Parathyroid adenoma (tissue), 2 donors: ENCODE measurements at regions not wholly inside any gene's neighbourhood (a gene's known extent, or its start where the extent isn't known, plus 50 kb on each side); places are given as distances from the start of the nearest gene placed in this dataset.

Experiments
- H2AFZ ChIP-seq: fragments of 300-600 bp; sonication (generic); one replicate; pipeline ENCODE4 v1.7.0; 2017; ENCODE audit warnings: antibody characterized with exemption, mild to moderate bottlenecking
- H3K27ac ChIP-seq: fragments of 300-600 bp; sonication (generic); one replicate; pipeline ENCODE4 v1.7.0; 2017
- H3K27me3 ChIP-seq: fragments of 300-600 bp; sonication (generic); one replicate; pipeline ENCODE4 v1.7.0; 2017; ENCODE audit warnings: low read length; ENCODE audit not compliant: control insufficient read depth, insufficient read depth
- H3K36me3 ChIP-seq: fragments of 300-600 bp; sonication (generic); one replicate; pipeline ENCODE4 v1.7.0; 2017; ENCODE audit warnings: low read length; ENCODE audit not compliant: control insufficient read depth, insufficient read depth
- H3K4me1 ChIP-seq: fragments of 300-600 bp; sonication (generic); one replicate; pipeline ENCODE4 v1.7.0; 2017; ENCODE audit warnings: control low read depth
- H3K4me2 ChIP-seq: fragments of 300-600 bp; sonication (generic); one replicate; pipeline ENCODE4 v1.7.0; 2017; ENCODE audit warnings: low read length
- H3K4me3 ChIP-seq: fragments of 300-600 bp; sonication (generic); one replicate; pipeline ENCODE4 v1.7.0; 2017; ENCODE audit warnings: low read depth, low read length
- H3K79me2 ChIP-seq: fragments of 300-600 bp; sonication (generic); one replicate; pipeline ENCODE4 v1.7.0; 2017; ENCODE audit warnings: control low read depth
- H3K9ac ChIP-seq: fragments of 300-600 bp; sonication (generic); one replicate; pipeline ENCODE4 v1.7.0; 2017; ENCODE audit warnings: mild to moderate bottlenecking
- H3K9me3 ChIP-seq: fragments of 300-600 bp; sonication (generic); one replicate; pipeline ENCODE4 v1.7.0; 2017; ENCODE audit warnings: low read length; ENCODE audit not compliant: control insufficient read depth
- TF ChIP-seq, protein P1 (sequence below): fragments of 300-600 bp; sonication (generic); IDR thresholded peaks from one replicate; pipeline ENCODE4 v1.7.0; 2017; ENCODE audit warnings: antibody characterized with exemption, mild to moderate bottlenecking
- donor health status: primary hyperparathyroidism.

DNA sequence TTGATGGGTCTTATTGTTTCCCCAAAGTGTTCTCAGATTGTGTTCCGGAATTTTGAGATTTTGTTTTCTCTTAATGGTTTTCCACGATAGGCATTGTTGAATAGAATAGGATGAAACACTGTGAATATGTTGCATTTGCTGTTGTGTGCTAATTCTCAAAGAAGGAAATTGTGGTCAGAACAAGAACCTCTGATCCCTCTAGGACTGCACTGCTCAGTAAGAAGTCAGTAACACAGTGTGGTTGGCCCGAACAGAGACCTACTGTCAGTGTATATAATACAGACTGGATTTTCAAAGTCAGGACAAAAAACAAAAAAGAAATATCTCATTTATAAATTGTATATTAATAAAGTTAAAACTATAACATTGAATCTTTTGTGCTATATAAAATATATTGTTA is 494.8 kb downstream of the MAT2B start:
- no peaks in the 10 kb centered on the region for H3K9me3 ChIP-seq
- no peaks in the 10 kb centered on the region for H3K36me3 ChIP-seq
- H2AFZ ChIP-seq = no peak overlapping the region
- H3K9ac ChIP-seq = no peak overlapping the region
- no peaks in the 10 kb centered on the region for H3K27me3 ChIP-seq
- H3K4me3 ChIP-seq = no peak overlapping the region
- H3K4me1 ChIP-seq = no peaks in the 10 kb centered on the region
- TF ChIP-seq, protein P1, sequence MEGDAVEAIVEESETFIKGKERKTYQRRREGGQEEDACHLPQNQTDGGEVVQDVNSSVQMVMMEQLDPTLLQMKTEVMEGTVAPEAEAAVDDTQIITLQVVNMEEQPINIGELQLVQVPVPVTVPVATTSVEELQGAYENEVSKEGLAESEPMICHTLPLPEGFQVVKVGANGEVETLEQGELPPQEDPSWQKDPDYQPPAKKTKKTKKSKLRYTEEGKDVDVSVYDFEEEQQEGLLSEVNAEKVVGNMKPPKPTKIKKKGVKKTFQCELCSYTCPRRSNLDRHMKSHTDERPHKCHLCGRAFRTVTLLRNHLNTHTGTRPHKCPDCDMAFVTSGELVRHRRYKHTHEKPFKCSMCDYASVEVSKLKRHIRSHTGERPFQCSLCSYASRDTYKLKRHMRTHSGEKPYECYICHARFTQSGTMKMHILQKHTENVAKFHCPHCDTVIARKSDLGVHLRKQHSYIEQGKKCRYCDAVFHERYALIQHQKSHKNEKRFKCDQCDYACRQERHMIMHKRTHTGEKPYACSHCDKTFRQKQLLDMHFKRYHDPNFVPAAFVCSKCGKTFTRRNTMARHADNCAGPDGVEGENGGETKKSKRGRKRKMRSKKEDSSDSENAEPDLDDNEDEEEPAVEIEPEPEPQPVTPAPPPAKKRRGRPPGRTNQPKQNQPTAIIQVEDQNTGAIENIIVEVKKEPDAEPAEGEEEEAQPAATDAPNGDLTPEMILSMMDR = no peak
- H3K79me2 ChIP-seq = no peaks in the 10 kb centered on the region
- H3K4me2 ChIP-seq = no peak overlapping the region
- H3K27ac ChIP-seq = no peak overlapping the region

DNA sequence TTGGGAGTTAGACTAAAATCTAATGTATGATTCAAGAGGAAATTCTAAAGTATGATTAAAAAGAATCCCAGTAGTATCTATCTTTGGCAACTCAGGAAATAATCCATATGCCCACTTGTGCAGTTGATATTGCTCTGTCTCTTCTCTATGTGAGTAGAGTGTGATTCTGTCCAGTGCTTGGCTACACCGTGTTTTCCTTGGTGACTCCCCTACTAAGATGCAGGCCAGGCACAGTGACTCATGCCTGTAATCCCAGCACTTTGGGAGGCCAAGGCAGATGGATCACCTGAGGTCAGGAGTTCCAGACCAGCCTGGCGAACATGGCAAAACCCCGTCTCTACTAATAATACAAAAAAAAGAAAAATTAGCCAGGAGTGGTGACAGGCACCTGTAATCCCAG is 495.4 kb downstream of the MAT2B start:
- H3K9me3 ChIP-seq = no peaks in the 10 kb centered on the region
- H3K36me3 ChIP-seq = no peaks in the 10 kb centered on the region
- no peak overlapping the region for H3K27ac ChIP-seq
- TF ChIP-seq, protein P1 = no peak
- no peak overlapping the region for H3K4me2 ChIP-seq
- no peak overlapping the region for H3K4me3 ChIP-seq
- H3K79me2 ChIP-seq = no peaks in the 10 kb centered on the region
- no peaks in the 10 kb centered on the region for H3K4me1 ChIP-seq
- H3K9ac ChIP-seq = no peak overlapping the region
- H3K27me3 ChIP-seq = no peaks in the 10 kb centered on the region
- H2AFZ ChIP-seq = no peak overlapping the region

DNA sequence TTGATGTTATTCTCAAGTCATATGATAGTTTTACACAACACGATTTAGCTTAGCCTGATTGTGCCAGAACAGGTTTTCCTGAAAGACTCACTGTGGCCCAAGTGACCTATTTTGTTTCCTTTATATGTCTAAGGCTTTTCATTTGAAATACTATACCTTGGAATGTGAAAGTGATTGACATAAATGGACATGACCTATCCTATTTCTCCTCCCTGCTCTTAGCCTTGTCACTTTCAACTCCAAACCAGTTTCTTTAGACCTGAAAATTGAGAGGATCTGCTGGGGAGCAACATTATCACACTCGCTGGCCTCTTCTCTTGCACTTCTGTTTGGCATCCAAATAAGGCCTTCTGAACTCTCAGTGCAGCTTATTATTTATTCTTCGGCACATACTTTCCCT is 496.8 kb downstream of the MAT2B start:
- Histone ChIP-seq H3K27ac (no peak overlapping the region), H3K4me2 (no peak overlapping the region), H3K9me3 (no peaks in the 10 kb centered on the region), H2AFZ (no peak overlapping the region), H3K36me3 (no peaks in the 10 kb centered on the region), H3K9ac (no peak overlapping the region), H3K79me2 (no peaks in the 10 kb centered on the region), H3K4me1 (no peaks in the 10 kb centered on the region), H3K27me3 (no peaks in the 10 kb centered on the region), H3K4me3 (no peak overlapping the region)
- TF ChIP-seq, protein P1 = no peak

DNA sequence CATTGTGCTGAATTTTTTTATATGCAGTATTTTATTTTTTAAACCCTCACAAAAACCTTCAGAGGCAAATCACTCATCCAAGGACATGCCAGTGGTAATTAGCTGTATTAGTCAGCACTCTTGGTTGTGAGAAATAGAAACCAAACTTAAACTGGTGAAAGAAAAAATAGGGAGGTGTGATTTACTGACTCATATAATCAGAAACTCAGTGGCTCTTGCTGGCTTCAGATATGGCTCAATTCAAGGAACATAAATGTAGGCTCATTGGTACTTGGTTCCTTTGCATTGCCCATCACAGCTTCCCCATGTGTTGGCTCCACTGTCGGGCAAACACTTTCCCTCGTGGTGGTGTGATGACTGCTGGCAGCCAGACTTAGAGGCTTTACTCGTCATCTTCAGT is 497.2 kb downstream of the MAT2B start:
- H3K36me3 ChIP-seq = no peaks in the 10 kb centered on the region
- H2AFZ ChIP-seq = no peak overlapping the region
- H3K27me3 ChIP-seq = no peaks in the 10 kb centered on the region
- no peak overlapping the region for H3K4me2 ChIP-seq
- no peak overlapping the region for H3K9ac ChIP-seq
- H3K9me3 ChIP-seq = no peaks in the 10 kb centered on the region
- no peak overlapping the region for H3K27ac ChIP-seq
- no peaks in the 10 kb centered on the region for H3K4me1 ChIP-seq
- no peak overlapping the region for H3K4me3 ChIP-seq
- TF ChIP-seq, protein P1 = no peak
- H3K79me2 ChIP-seq = no peaks in the 10 kb centered on the region

DNA sequence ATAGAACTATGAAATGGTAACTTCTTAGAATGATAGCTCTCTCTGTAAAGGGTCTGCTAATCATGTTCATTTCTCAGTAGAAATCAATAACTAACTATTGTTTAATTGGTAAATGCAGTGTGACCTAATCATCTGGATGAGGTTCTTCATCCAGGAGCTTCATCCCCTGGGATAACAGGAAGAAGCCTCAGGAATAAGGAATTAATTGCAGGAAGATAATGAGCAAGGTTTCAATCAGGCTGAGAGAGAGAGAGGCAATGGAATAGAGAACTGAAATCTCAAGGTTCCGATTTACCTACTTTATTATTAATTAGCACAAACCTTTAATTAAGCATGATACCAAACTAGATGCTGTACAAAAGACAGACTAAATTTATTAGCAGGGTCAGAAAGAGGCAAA is 499.7 kb downstream of the MAT2B start:
- Histone ChIP-seq H3K4me2 (no peak overlapping the region), H3K4me1 (no peaks in the 10 kb centered on the region), H3K27ac (no peak overlapping the region), H3K9ac (no peak overlapping the region), H2AFZ (no peak overlapping the region), H3K79me2 (no peaks in the 10 kb centered on the region), H3K4me3 (no peak overlapping the region), H3K9me3 (no peaks in the 10 kb centered on the region), H3K36me3 (no peaks in the 10 kb centered on the region), H3K27me3 (no peaks in the 10 kb centered on the region)
- TF ChIP-seq, protein P1 = no peak
